ENCODE measurements at regions not wholly inside any gene's neighbourhood (a gene's known extent, or its start where the extent isn't known, plus 50 kb on each side); places are given as distances from the start of the nearest gene placed in this dataset.

- DNase-seq = no peak
Measured at GRCh38 chr12:14156606-14157005, 175.2 kb upstream of the GRIN2B start.

GRCh38 chr12:14157088-14157747 is 175.8 kb upstream of the GRIN2B start:
- DNase-seq = peak in 1 of 2 donors; percentile 37

- no peak for DNase-seq
Measured at GRCh38 chr12:14164266-14164665, 182.9 kb upstream of the GRIN2B start.

GRCh38 chr12:14167005-14167628 is 185.7 kb upstream of the GRIN2B start:
- peak; percentile 17 to 47 for DNase-seq

DNA sequence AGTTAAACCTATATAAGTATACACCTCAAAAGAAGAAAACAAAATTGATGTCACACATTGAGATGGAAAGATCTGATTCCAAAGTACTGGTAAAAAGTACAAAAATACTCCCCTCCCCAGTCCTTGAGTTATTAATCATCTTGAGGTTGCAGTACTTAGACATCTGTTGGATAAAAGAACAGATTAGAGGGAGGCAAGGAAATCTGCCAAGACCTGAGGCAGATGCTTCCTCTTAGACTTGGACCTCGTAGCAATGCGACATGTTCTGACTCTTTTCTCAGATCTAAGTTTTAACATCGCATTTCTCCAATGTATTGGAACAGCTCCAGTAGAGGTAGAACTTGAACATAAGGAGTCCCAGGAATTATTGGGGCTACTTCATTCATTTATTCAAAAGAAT is 187.9 kb upstream of the GRIN2B start:
- no peak for DNase-seq

- no peak for DNase-seq
Measured at GRCh38 chr12:14171106-14171505, 189.7 kb upstream of the GRIN2B start.

DNA sequence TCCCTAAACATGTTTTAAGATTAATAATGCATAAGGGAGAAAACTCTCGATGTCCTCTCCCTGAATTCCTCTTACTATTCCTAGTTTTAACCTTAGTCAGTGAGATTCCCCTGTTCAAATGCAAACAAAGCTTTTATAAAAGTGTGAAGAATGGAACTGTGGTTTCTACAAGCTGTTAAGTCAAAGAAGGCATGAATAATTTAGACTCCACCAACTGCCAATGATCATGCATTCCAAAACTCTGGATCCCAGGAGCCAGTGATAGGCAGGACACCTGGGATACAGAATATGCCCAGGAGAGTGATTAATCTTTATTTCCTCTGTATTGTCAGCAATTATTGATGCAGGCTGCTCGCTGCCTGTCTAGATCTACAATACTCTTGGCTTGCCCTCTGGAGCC is 190.3 kb upstream of the ATF7IP start:
- DNase-seq = no peak

- DNase-seq = peak in 1 of 2 donors; percentile 47
Measured at GRCh38 chr12:14185427-14186192, 179.9 kb upstream of the ATF7IP start.

DNA sequence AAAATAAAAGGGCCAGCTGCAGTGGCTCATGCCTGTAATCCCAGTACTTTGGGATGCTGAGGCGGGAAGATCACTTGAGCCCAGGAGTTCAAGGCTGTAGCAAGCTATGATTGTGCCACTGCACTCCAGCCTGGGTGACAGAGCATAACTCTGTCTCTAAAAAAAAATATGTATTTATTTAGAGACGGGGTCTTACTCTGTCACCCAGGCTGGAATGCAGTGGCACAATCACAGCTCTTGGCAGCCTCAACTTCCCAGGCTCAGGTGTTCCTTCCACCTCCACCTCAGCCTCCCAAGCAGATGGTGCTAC is 179.3 kb upstream of the ATF7IP start:
- no peak for DNase-seq

DNA sequence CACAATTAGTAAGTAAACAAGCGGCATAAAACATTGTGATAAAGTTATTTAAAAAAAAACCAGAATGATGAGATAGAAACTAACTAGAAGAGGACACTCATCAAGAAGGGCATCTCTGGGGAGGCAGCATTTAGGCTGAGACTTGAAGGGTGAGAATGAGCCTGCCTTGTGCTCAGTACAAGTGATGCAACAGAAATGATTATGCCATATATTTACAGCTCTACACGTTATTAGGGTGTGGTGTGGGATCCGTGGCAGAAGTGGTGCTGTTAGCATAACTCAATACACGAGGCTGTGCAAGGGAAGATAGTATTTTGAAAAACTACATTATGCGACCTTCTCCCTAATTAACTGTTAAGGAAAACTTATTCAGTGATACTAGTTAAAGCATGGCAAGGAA is 178.5 kb upstream of the ATF7IP start:
- no peak for DNase-seq

DNA sequence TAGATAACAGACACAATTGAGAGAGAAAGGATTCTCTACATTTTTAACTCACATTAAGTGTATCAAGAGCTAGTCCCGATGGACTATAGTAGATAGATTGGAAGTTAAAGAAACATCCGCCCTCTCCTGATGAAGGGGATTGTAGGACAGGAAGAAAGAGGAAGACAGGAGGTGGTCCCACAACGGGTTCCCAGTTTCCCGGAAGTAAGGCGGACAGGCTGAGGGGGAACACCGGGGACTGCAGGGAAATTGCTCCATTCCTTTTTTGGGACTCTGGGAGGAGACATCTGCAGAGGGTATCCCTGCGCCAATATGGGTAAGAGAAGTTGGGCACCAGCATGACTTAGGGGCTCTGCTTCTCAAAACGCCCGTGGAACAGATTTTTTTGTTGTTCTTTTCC is 177.5 kb upstream of the ATF7IP start:
- DNase-seq = no peak

DNA sequence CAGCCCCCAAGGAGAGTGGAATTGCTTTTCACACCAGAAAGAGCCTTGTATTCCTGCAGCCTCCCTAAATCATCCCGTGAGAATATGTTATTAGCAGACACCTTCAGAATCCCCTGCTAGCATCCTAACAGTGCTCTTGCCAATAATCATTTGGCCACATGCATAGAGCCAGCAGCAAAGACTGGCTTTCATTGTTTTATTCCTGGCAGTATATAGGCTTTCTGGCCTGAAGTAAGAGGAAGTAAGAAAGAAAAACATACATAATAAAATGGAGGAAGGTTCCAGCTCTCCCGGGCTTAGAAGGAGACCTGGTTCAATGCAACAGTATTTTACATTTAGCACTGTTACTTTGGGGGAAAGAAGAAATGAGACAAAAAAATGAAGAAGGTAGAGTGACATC is 176.7 kb upstream of the ATF7IP start:
- DNase-seq = no peak

DNA sequence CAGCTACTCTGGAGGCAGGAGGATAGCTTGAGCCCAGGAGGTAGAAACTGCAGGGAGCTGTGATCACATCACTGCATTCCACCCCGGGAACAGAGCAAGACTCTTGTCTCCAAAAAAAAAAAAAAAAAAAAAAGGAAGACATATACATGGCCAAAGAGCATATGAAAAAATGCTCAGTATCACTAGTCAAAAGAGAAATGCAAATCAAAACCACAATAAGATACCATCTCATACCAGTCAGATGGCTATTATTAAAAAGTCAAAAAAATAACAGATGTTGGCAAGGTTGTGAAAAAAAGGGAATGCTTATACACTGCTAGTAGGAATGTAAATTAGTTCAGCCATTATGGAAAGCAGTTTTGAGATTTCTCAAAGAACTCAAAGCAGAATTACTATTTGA is 174.8 kb upstream of the ATF7IP start:
- DNase-seq = no peak

DNA sequence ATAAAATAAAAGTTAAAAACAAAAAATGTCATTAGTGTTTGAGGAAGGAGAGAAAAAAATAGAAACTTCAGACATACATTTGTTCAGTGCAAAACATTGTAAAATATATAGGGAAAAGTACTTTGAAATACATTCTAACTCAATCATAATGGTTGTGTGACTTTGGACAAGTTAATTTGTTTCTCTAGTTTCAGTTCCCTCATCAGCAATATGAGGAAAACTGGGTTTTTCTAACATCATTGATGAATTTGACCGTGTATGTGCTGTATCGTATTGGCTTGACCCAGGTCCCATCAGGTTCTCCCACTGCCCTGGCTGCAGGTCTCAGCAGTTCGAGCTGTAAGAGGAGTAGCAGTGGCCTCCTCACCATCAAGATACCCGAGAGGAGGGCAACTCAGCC is 173.9 kb upstream of the ATF7IP start:
- no peak for DNase-seq

DNA sequence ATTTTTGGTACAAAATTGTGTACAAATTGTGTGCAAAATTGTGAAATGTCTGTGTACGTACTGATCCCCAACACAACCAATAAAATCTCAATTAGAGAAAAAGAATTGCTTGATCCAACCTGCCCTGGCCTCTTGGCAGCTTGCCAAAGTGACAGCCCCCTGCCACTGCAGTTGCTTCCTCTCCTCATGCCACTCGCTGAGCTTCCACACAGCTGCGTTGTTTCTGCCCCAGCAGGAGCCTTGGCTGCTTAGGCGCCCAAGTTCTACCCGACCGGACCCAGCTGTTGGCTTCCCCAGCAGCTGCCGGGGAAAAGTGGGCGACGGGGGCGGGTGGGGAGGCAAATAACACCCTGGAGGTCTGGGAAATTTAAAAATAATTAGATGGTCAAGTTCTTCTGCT is 171.8 kb upstream of the ATF7IP start:
- no peak for DNase-seq

- no peak for DNase-seq
Measured at GRCh38 chr12:14194572-14194971, 170.9 kb upstream of the ATF7IP start.

- no peak for DNase-seq
Measured at GRCh38 chr12:14199455-14200198, 165.9 kb upstream of the ATF7IP start.

DNA sequence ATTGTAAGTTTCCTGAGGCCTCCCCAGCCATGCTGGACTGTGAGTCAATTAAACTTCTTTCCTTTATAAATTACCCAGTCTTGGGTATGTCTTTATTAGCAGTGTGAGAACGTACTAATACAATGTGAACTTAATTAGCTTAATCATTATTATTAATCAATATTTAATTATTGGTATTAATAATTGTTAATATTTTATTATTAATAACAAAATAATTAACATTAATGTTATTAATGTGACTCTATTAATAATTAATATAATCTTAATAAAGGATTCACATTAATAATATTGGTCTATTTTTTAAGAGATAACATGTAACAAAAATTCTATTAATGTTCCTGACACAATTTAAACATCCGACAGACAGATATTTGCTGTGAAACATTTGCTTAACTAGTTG is 164.9 kb upstream of the ATF7IP start:
- no peak for DNase-seq

GRCh38 chr12:14201291-14201690 is 164.2 kb upstream of the ATF7IP start:
- no peak for DNase-seq

DNA sequence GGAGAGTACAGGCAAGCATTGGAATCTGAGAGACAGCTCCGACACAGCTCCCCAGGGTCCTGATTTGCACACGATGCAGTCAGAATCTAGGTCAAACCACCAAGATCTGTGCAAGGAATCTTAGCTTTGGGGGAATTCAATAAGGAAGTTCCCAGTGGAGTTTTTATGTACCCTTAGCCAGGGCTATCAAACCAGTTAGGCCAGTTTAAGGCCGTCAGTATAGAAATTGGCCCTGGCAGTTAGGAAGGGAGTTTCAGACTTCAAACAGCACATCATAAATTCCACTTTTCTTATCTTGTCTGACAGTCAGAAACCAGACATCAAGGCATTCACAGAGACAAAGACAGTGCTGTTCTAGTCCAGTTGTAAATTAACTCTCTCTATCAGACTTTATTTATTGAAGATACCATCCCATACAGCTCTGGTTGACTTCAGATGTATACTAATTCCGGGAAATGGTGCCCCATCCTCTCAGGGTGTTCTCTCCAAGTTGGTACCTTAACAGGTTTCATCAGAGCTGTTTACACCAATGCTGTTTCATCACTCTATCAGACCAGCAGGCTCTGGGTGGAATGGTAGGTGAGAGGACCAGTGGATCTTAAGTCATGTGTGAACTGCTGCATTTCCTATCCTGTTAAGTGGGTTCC is 157.5 kb upstream of the ATF7IP start:
- DNase-seq = no peak

DNA sequence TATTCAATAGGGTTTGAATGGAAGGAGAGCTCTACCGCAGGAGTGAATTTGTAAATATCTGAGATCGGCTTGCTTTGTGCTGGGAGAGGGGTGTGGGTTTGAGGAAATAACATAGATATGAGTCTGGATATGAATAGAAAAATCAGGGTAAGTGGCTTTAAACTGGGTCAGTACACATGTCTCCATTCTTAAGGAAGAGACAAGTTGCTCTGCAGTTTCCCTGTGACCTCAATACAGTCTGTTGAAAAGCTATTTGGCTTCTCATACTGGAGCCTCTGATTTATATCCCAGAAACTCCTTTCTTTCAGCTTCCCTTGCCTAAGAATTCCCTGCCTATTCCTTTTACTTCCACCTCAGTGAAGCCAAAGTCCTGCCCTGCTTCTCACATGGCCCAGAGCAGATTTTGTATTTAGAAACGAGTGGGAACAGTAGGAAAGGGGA is 153.5 kb upstream of the ATF7IP start:
- no peak for DNase-seq

GRCh38 chr12:14213542-14213941 is 151.9 kb upstream of the ATF7IP start:
- DNase-seq = no peak

- no peak for DNase-seq
Measured at GRCh38 chr12:14214495-14214894, 151.0 kb upstream of the ATF7IP start.
